ENCODE measurements at regions not wholly inside any gene's neighbourhood (a gene's known extent, or its start where the extent isn't known, plus 50 kb on each side); places are given as distances from the start of the nearest gene placed in this dataset.

- no peak for DNase-seq
Measured at GRCh38 chr20:6533761-6534479, 233.6 kb upstream of the BMP2 start.

GRCh38 chr20:6533351-6533750 lies 234.1 kb upstream of the BMP2 start:
- DNase-seq: no peak

GRCh38 chr20:6530779-6531315 lies 236.6 kb upstream of the BMP2 start:
- no peak for DNase-seq

GRCh38 chr20:6530254-6530653 lies 237.2 kb upstream of the BMP2 start:
- no peak for DNase-seq

- DNase-seq: no peak
Measured at GRCh38 chr20:6525447-6526303, 241.8 kb upstream of the BMP2 start.

- DNase-seq: no peak
Measured at GRCh38 chr20:6524305-6524704, 243.2 kb upstream of the BMP2 start.

GRCh38 chr20:6519556-6519955 lies 247.9 kb upstream of the BMP2 start:
- DNase-seq: no peak

GRCh38 chr20:6515261-6515660 lies 252.2 kb upstream of the BMP2 start:
- DNase-seq: no peak

GRCh38 chr20:6513599-6513998 lies 253.9 kb upstream of the BMP2 start:
- no peak for DNase-seq

GRCh38 chr20:6509374-6509773 lies 258.1 kb upstream of the BMP2 start:
- no peak for DNase-seq

- DNase-seq: no peak
Measured at GRCh38 chr20:6506906-6507305, 260.6 kb upstream of the BMP2 start.

GRCh38 chr20:6504826-6505225 lies 262.7 kb upstream of the BMP2 start:
- no peak for DNase-seq

GRCh38 chr20:6504179-6504578 lies 263.3 kb upstream of the BMP2 start:
- no peak for DNase-seq

- DNase-seq: no peak
Measured at GRCh38 chr20:6502999-6503398, 264.5 kb upstream of the BMP2 start.

GRCh38 chr20:6502219-6502618 lies 265.3 kb upstream of the BMP2 start:
- no peak for DNase-seq

- no peak for DNase-seq
Measured at GRCh38 chr20:6501061-6501460, 266.4 kb upstream of the BMP2 start.

GRCh38 chr20:6499566-6499965 lies 267.9 kb upstream of the BMP2 start:
- DNase-seq: no peak

GRCh38 chr20:6496874-6497273 lies 270.6 kb upstream of the BMP2 start:
- DNase-seq: no peak

- DNase-seq: no peak
Measured at GRCh38 chr20:6495907-6496306, 271.6 kb upstream of the BMP2 start.

GRCh38 chr20:6492271-6493055 lies 275.0 kb upstream of the BMP2 start:
- DNase-seq: no peak

- DNase-seq: no peak
Measured at GRCh38 chr20:6490849-6491248, 276.6 kb upstream of the BMP2 start.

GRCh38 chr20:6489361-6490171 lies 277.9 kb upstream of the BMP2 start:
- DNase-seq: no peak

All from CD4-positive, alpha-beta T cell treated with Interleukin-21 for 1 hour (primary cell).